HG02840 (cell line): ENCODE measurements at regions not wholly inside any gene's neighbourhood (a gene's known extent, or its start where the extent isn't known, plus 50 kb on each side); places are given as distances from the start of the nearest gene placed in this dataset.
"Not testable (repeated sequence)": the region's sequence is repeated elsewhere in the genome, so short reads cannot be mapped to it uniquely, and the experiment has no call there.

Experiments
- ATAC-seq: cut with Tn5 transposase; IDR thresholded peaks from one replicate; pipeline ENCODE4 v1.9.1; 2021; ENCODE audit warnings: mild to moderate bottlenecking, moderate library complexity, moderate number of reproducible peaks; ENCODE audit not compliant: unreplicated experiment, low FRiP score

GRCh38 chr12:78269620-78270019 lies 438.9 kb downstream of the NAV3 start:
- no peak for ATAC-seq

GRCh38 chr12:78271546-78271945 lies 440.9 kb downstream of the NAV3 start:
- ATAC-seq, result no peak

GRCh38 chr12:78275886-78276285 lies 445.2 kb downstream of the NAV3 start:
- ATAC-seq, result no peak

- ATAC-seq, result no peak
These were observed 448.1 kb downstream of the NAV3 start for GRCh38 chr12:78278706-78279190.

GRCh38 chr12:78279567-78279966 lies 448.9 kb downstream of the NAV3 start:
- no peak for ATAC-seq

GRCh38 chr12:78281102-78281501 lies 450.4 kb downstream of the NAV3 start:
- ATAC-seq, result not testable (repeated sequence)

- ATAC-seq, result no peak
These were observed 453.7 kb downstream of the NAV3 start for GRCh38 chr12:78284417-78284816.

- ATAC-seq, result no peak
These were observed 460.1 kb downstream of the NAV3 start for GRCh38 chr12:78290606-78291345.

GRCh38 chr12:78293059-78293686 lies 462.5 kb downstream of the NAV3 start:
- ATAC-seq, result no peak

GRCh38 chr12:78301282-78301681 lies 470.6 kb downstream of the NAV3 start:
- not testable (repeated sequence) for ATAC-seq

GRCh38 chr12:78305808-78306207 lies 475.1 kb downstream of the NAV3 start:
- no peak for ATAC-seq

GRCh38 chr12:78306236-78306635 lies 475.5 kb downstream of the NAV3 start:
- ATAC-seq, result no peak

GRCh38 chr12:78308701-78309100 lies 478.0 kb downstream of the NAV3 start:
- no peak for ATAC-seq

GRCh38 chr12:78315028-78315427 lies 484.3 kb downstream of the NAV3 start:
- no peak for ATAC-seq

GRCh38 chr12:78316136-78316535 lies 485.4 kb downstream of the NAV3 start:
- no peak for ATAC-seq

GRCh38 chr12:78316631-78317468 lies 486.2 kb downstream of the NAV3 start:
- no peak for ATAC-seq

- ATAC-seq, result no peak
These were observed 491.0 kb downstream of the NAV3 start for GRCh38 chr12:78321696-78322095.

GRCh38 chr12:78323226-78323625 lies 492.5 kb downstream of the NAV3 start:
- ATAC-seq, result no peak

- no peak for ATAC-seq
These were observed 493.5 kb downstream of the NAV3 start for GRCh38 chr12:78324234-78324633.

- ATAC-seq, result no peak
These were observed 497.8 kb downstream of the NAV3 start for GRCh38 chr12:78328524-78328923.

- ATAC-seq, result no peak
These were observed 499.4 kb downstream of the NAV3 start for GRCh38 chr12:78330131-78330530.
